SU-DHL-6 (cell line): ENCODE measurements at regions not wholly inside any gene's neighbourhood (a gene's known extent, or its start where the extent isn't known, plus 50 kb on each side); places are given as distances from the start of the nearest gene placed in this dataset.

Source experiments
- CTCF ChIP-seq: fragments of 200-600 bp; sonication (generic); IDR thresholded peaks from one replicate; pipeline ENCODE4 v1.5.1; 2017; ENCODE audit warnings: antibody characterized with exemption, mild to moderate bottlenecking, low read length, moderate library complexity; ENCODE audit not compliant: insufficient read depth, poor library complexity, severe bottlenecking
- EZH2phosphoT487 ChIP-seq: fragments of 200-600 bp; sonication (generic), shearing (Covaris generic); conservative IDR thresholded peaks from 2 replicates; pipeline ENCODE4 v1.6.1; 2018; ENCODE audit warnings: mild to moderate bottlenecking, antibody characterized with exemption, low read length, moderate library complexity, mixed read lengths

- no peak for TF ChIP-seq CTCF
- TF ChIP-seq EZH2phosphoT487, result no peak
These were observed 109.9 kb upstream of the DDX53 start for GRCh38 chrX:22889819-22890218.
